K562 (cell line): ENCODE measurements at regions not wholly inside any gene's neighbourhood (a gene's known extent, or its start where the extent isn't known, plus 50 kb on each side); places are given as distances from the start of the nearest gene placed in this dataset.

Experiments used
- ATAC-seq: fragments of 200-7000 bp; cut with Tn5 transposase; 3 replicates; pipeline ENCODE4 v1.9.1; 2020; ENCODE audit warnings: moderate library complexity
- BruUV-seq: library from RNA; stranded (reverse); fragments of 400-500 nt; replicated peaks from 2 replicates; lab custom pipeline; 2021; lab: Mats Ljungman, UMichigan
- CTCF ChIA-PET: fragments of 300-600 bp; formaldehyde crosslinking; extraction: SDS; loops from one replicate; lab custom pipeline; 2021; ENCODE audit warnings: low intra/inter-chr PET ratio; lab: Yijun Ruan, JAX
- POLR2A ChIA-PET: fragments of 300-600, 350-650 bp; sonication (Branson Sonifier 250); formaldehyde crosslinking; extraction: SDS; loops from one replicate; lab custom pipeline; 2021; ENCODE audit warnings: antibody characterized with exemption, inconsistent platforms; lab: Yijun Ruan, JAX
- DNase-seq, 4 experiments: peaks; one replicate each; pipeline versions ENCODE4 v3.0.0 to v3.0.0-alpha.2; 2011 to 2018; ENCODE audit warnings: low spot score in 3 of 4, mixed read lengths in 3 of 4; ENCODE audit errors: extremely low read depth in 1 of 4
- FAIRE-seq: peaks from 2 replicates; lab custom pipeline; 2011; peaks lifted over from hg19 to GRCh38; lab: Jason Lieb, UNC
- H2AFZ ChIP-seq: 2 replicates; pipeline ENCODE4 v1.6.0; 2011; ENCODE audit warnings: low read depth, low read length, control low read depth, inconsistent platforms
- H3K27ac ChIP-seq: fragments of 200-600 bp; 3 replicates; pipeline ENCODE4 v1.8.0; 2011; ENCODE audit warnings: low read depth, mild to moderate bottlenecking, control low read depth, inconsistent platforms, low read length, moderate library complexity, mixed read lengths; ENCODE audit errors: extremely low read depth
- H3K27me3 ChIP-seq, 2 experiments: fragments of 300-600 bp in 1 of 2; 2 replicates in 1 of 2; 3 replicates in 1 of 2; pipeline versions ENCODE4 v1.6.0 to v1.8.0; 2011; ENCODE audit warnings: inconsistent platforms in 2 of 2, low read length in 2 of 2, mild to moderate bottlenecking in 1 of 2, mixed read lengths in 1 of 2, moderate library complexity in 1 of 2; ENCODE audit not compliant: control insufficient read depth in 2 of 2, insufficient read depth in 2 of 2
- H3K36me3 ChIP-seq: fragments of 300-600 bp; 3 replicates; pipeline ENCODE4 v1.8.0; 2011; ENCODE audit warnings: mild to moderate bottlenecking, low read length, inconsistent platforms; ENCODE audit not compliant: control insufficient read depth, insufficient read depth
- H3K4me1 ChIP-seq, 2 experiments: fragments of 200-600 bp in 1 of 2; replicated peaks in 1 of 2; 2 replicates in 1 of 2; 3 replicates in 1 of 2; pipeline versions ENCODE4 v1.5.1 to v1.8.0; 2011; ENCODE audit warnings: inconsistent platforms in 2 of 2, low read length in 2 of 2, mild to moderate bottlenecking in 1 of 2, mixed read lengths in 1 of 2, moderate library complexity in 1 of 2; ENCODE audit not compliant: control insufficient read depth in 2 of 2, insufficient read depth in 2 of 2
- H3K4me2 ChIP-seq: 2 replicates; pipeline ENCODE4 v1.6.1; 2011; ENCODE audit warnings: low read length, control low read depth, inconsistent platforms, mixed read lengths; ENCODE audit not compliant: insufficient read depth
- H3K4me3 ChIP-seq: fragments of 200-600 bp; sonication (generic), shearing (Covaris generic); 2 replicates; pipeline ENCODE4 v1.5.1; 2016; ENCODE audit warnings: control low read depth, inconsistent platforms
- H3K79me2 ChIP-seq: fragments of 200-600 bp; 3 replicates; pipeline ENCODE4 v1.8.0; 2011; ENCODE audit warnings: low read length, inconsistent platforms; ENCODE audit not compliant: control insufficient read depth, insufficient read depth
- H3K9ac ChIP-seq, 2 experiments: 2 replicates each; pipeline versions ENCODE4 v1.6.0 to v1.6.1; 2011; ENCODE audit warnings: low read depth in 2 of 2, low read length in 2 of 2, control low read depth in 1 of 2, inconsistent platforms in 1 of 2, mild to moderate bottlenecking in 1 of 2, mixed read lengths in 1 of 2; ENCODE audit not compliant: insufficient read depth in 1 of 2
- H3K9me1 ChIP-seq: one replicate; pipeline ENCODE4 v1.6.0; 2011; ENCODE audit warnings: inconsistent platforms, mild to moderate bottlenecking, low read length, moderate library complexity; ENCODE audit not compliant: control insufficient read depth, insufficient read depth
- H3K9me3 ChIP-seq: replicated peaks from 2 replicates; pipeline ENCODE4 v1.5.1; 2011; ENCODE audit warnings: low read depth, low read length, inconsistent platforms; ENCODE audit not compliant: control insufficient read depth, insufficient read depth
- H4K20me1 ChIP-seq: replicated peaks from 2 replicates; pipeline ENCODE4 v1.6.1; 2011; ENCODE audit warnings: low read length, inconsistent platforms, mixed read lengths; ENCODE audit not compliant: control insufficient read depth, insufficient read depth
- BACH1 ChIP-seq: fragments of 200-800 bp; sonication (Bioruptor generic); IDR thresholded peaks from 2 replicates; pipeline ENCODE4 v1.6.1; 2016; ENCODE audit warnings: missing genetic modification characterization, missing compliant biosample characterization
- CTCF ChIP-seq, 3 experiments: IDR thresholded peaks in 2 of 3; conservative IDR thresholded peaks in 1 of 3; 2 replicates each; pipeline ENCODE4 v1.5.1; 2011 to 2012; ENCODE audit warnings: low read length in 3 of 3, mild to moderate bottlenecking in 3 of 3, control low read depth in 2 of 3, improper control_type of control experiment in 1 of 3, inconsistent platforms in 1 of 3, low read depth in 1 of 3, mixed read lengths in 1 of 3, moderate library complexity in 1 of 3; ENCODE audit not compliant: insufficient read depth in 2 of 3
- FOXK1 ChIP-seq: sonication (generic); formaldehyde crosslinking; IDR thresholded peaks from 2 replicates; pipeline ENCODE4 v1.8.0; 2022; ENCODE audit warnings: missing genetic modification reagents, mild to moderate bottlenecking, borderline replicate concordance
- GATAD2B ChIP-seq: fragments of 450-650 bp; IDR thresholded peaks from 2 replicates; pipeline ENCODE4 v1.6.1; 2017; ENCODE audit warnings: mild to moderate bottlenecking, borderline replicate concordance
- HLTF ChIP-seq: fragments of 450-650 bp; IDR thresholded peaks from 2 replicates; pipeline ENCODE4 v1.6.1; 2016
- ILK ChIP-seq: fragments of 450-650 bp; IDR thresholded peaks from 2 replicates; pipeline ENCODE4 v1.6.1; 2016; ENCODE audit warnings: missing genetic modification characterization, low read depth, mild to moderate bottlenecking, missing compliant biosample characterization, moderate library complexity, borderline replicate concordance
- MYNN ChIP-seq, 2 experiments: sonication (generic); formaldehyde crosslinking in 1 of 2; IDR thresholded peaks; 2 replicates each; pipeline versions ENCODE4 v1.5.0 to v1.6.1; 2016 to 2020; ENCODE audit warnings: antibody characterized with exemption in 1 of 2, missing genetic modification reagents in 1 of 2
- RHOXF2B ChIP-seq: fragments of 250-450 bp; sonication (Bioruptor Pico); conservative IDR thresholded peaks from 2 replicates; pipeline ENCODE4 v1.5.1; 2021
- TAF7 ChIP-seq: fragments of 450-650 bp; IDR thresholded peaks from 2 replicates; pipeline ENCODE4 v1.6.1; 2016; ENCODE audit warnings: missing genetic modification characterization, missing compliant biosample characterization
- TCF15 ChIP-seq: fragments of 250-450 bp; sonication (Bioruptor Pico); IDR thresholded peaks from 2 replicates; pipeline ENCODE4 v1.8.0; 2022; ENCODE audit warnings: moderate library complexity, mild to moderate bottlenecking, inconsistent platforms
- THAP12 ChIP-seq: fragments of 250-450 bp; sonication (Bioruptor Pico); IDR thresholded peaks from 2 replicates; pipeline ENCODE4 v1.9.0; 2021; ENCODE audit warnings: mild to moderate bottlenecking, inconsistent platforms
- ZBED1 ChIP-seq: IDR thresholded peaks from 2 replicates; pipeline ENCODE4 v1.6.1; 2014
- ZNF324 ChIP-seq: fragments of 250-450 bp; sonication (Bioruptor Pico); IDR thresholded peaks from 2 replicates; pipeline ENCODE4 v1.4.0; 2020; ENCODE audit warnings: mild to moderate bottlenecking
- ZNF347 ChIP-seq: fragments of 450-650 bp; formaldehyde crosslinking; IDR thresholded peaks from 2 replicates; pipeline ENCODE4 v1.4.0; 2020; ENCODE audit warnings: low read depth, mild to moderate bottlenecking, moderate library complexity
- ZNF584 ChIP-seq: fragments of 200-800 bp; sonication (Bioruptor generic); IDR thresholded peaks from 2 replicates; pipeline ENCODE4 v1.6.1; 2016; ENCODE audit warnings: low read depth, mild to moderate bottlenecking, missing genetic modification characterization, missing compliant biosample characterization
- WGBS: fragments of 100-300 bp; shearing (Covaris generic); methylation state at CpG from one replicate; pipeline ENCODE4 v1.1.6; 2016; ENCODE audit warnings: low coverage, mixed read lengths; ENCODE audit not compliant: insufficient coverage; ENCODE audit errors: missing lambda C conversion rate; 5-methylcytosine and 5-hydroxymethylcytosine counted together
- in situ Hi-C: fragments of 300-500 bp; cut with MboI; formaldehyde crosslinking; loops from 4 replicates; pipeline ENCODE4 v1.15.0; 2018; ENCODE audit warnings: inconsistent platforms, mixed read lengths
- intact Hi-C: fragments of 100-400 bp; cut with micrococcal nuclease; formaldehyde crosslinking; loops from 2 replicates; pipeline ENCODE4 v1.14.2; 2022
- TF ChIP-seq, protein P1 (sequence below): sonication (generic); formaldehyde crosslinking; IDR thresholded peaks from 2 replicates; pipeline ENCODE4 v1.8.1; 2023; ENCODE audit warnings: mild to moderate bottlenecking, missing genetic modification reagents

DNA sequence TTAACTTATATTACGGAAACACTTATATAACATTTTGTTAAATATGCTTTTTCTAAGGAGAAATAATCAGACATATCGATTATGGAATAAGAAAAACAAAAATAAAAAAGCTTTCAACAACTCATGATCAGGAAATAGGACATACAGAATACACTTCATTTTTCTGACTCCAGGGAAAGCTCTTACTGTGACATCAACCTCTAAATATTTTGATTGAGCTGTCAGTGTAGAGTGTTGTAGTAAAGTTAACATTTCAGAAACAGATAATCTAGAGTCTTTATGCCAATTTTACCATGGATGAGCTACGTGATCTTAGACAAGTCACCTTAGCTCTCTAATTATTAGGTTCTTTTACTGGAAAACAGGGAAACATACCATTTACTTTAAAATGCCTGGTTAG lies 218.9 kb upstream of the SORCS1 start (continued):
- TF ChIP-seq TCF15 (CRISPR knock-in tag) = no peak
- TF ChIP-seq TAF7 (tag) = no peak
- TF ChIP-seq ILK (tag) = no peak
- TF ChIP-seq BACH1 (tag) = no peak
- no peak for TF ChIP-seq ZNF324 (CRISPR knock-in tag)
- TF ChIP-seq, protein P1, sequence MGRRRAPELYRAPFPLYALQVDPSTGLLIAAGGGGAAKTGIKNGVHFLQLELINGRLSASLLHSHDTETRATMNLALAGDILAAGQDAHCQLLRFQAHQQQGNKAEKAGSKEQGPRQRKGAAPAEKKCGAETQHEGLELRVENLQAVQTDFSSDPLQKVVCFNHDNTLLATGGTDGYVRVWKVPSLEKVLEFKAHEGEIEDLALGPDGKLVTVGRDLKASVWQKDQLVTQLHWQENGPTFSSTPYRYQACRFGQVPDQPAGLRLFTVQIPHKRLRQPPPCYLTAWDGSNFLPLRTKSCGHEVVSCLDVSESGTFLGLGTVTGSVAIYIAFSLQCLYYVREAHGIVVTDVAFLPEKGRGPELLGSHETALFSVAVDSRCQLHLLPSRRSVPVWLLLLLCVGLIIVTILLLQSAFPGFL = no peak

- ChIA-PET CTCF (no interaction called here), POLR2A (no interaction called here)
- TF ChIP-seq HLTF = no peak
- TF ChIP-seq THAP12 (CRISPR knock-in tag) = no peak
- TF ChIP-seq CTCF (IDR thresholded peaks at IDR 0.05 in 2 of 3, conservative IDR thresholded peaks at IDR 0.05 in 1 of 3; ENCODE audit: insufficient read depth in 2 of 3, low read depth in 1 of 3, low read length in 3 of 3) = no peak
- no peak for TF ChIP-seq FOXK1 (CRISPR knock-in tag)
- TF ChIP-seq ZNF347 (CRISPR knock-in tag) = no peak
- TF ChIP-seq ZNF584 (CRISPR knock-in tag) = no peak
- TF ChIP-seq MYNN (IDR thresholded peaks at IDR 0.05) = no peak
- no peak for TF ChIP-seq MYNN (CRISPR knock-in tag; IDR thresholded peaks at IDR 0.05)
- TF ChIP-seq ZBED1 = no peak
- TF ChIP-seq RHOXF2B (CRISPR knock-in tag) = no peak
- no peak for TF ChIP-seq GATAD2B
- H3K79me2 ChIP-seq = no peaks in the 10 kb centered on the region
- no peaks in the 10 kb centered on the region for H3K4me1 ChIP-seq
- no peaks in the 10 kb centered on the region for H3K9me1 ChIP-seq
- no peaks in the 10 kb centered on the region for H4K20me1 ChIP-seq
- no TSS peak for BruUV-seq
- H3K27me3 ChIP-seq = no peaks in the 10 kb centered on the region
- no peak overlapping the region for H3K4me2 ChIP-seq
- DNase-seq (no peak), ATAC-seq (no peak), FAIRE-seq (no peak)
- no peak overlapping the region for H3K4me3 ChIP-seq
- intact Hi-C loops (no loop called here), in situ Hi-C loops (no loop called here)
- H3K9ac ChIP-seq = no peak overlapping the region
- H3K9me3 ChIP-seq = no peaks in the 10 kb centered on the region
- no peaks in the 10 kb centered on the region for H3K36me3 ChIP-seq
- H2AFZ ChIP-seq = no peak overlapping the region
- 0% methylated on average over 2 of the region's 2 CpGs for WGBS
- no peak overlapping the region for H3K27ac ChIP-seq
Observed at GRCh38 chr10:107379601-107380000, 215.1 kb upstream of the SORCS1 start.
